NCI-H2227 (cell line): ENCODE measurements at regions not wholly inside any gene's neighbourhood (a gene's known extent, or its start where the extent isn't known, plus 50 kb on each side); places are given as distances from the start of the nearest gene placed in this dataset.
"Not testable (repeated sequence)": the region's sequence is repeated elsewhere in the genome, so short reads cannot be mapped to it uniquely, and the experiment has no call there.

Experiments
- DNase-seq: peaks from one replicate; lab custom pipeline; 2025; ENCODE audit not compliant: unreplicated experiment; lab: John Stamatoyannopoulos, UW

GRCh38 chr6:168863467-168863866 lies 390.2 kb downstream of the THBS2 start:
- no peak for DNase-seq

DNA sequence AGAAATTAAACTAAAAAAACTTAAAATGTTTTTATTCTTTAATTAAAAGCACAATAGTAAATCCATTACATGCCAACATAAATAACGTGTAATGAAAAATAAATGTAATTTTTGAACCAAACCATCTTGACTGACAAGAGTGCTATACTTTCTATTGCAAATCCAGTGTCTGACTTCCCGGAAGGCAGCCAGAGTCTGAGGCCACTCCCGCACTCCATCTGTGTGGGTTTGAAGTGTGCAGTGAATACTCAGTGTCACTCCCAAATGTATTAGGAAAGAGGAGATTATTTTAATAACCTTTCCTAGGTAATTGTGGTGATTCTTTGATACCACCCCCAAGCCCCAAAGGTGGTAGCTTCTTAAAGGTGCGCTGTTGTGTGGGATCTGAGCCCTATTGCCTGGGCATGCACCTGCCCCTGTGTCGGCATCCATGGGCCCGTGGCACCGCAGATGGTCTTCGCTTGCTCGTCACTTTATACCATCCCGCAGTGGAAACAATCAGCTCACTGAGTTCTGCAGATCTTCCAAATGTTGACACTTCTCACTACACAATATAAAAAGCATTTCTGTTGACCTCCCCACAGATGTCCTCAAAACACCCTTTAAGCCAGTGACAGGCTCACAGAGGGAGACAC lies 391.2 kb downstream of the THBS2 start:
- DNase-seq: no peak

DNA sequence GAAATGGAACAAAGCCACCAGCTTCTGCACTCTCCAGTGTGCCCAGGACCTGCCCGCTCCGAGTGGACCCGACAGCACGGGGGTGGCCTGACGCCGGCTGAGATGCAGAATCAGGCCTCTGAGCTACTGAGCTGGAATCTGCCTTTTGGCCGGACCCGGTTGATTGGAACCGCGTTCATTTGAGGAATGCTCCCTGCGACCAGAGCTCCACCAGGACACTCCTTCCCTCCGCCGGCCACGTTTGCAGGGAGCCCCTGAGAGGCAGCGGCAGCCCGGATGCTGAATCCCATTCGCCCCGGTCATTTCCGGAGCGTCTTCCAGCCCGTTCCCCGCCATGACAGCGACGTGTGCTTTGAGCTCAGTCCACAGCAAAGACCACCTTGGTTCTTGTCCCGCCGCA lies 392.7 kb downstream of the THBS2 start:
- no peak for DNase-seq

GRCh38 chr6:168860341-168860740 lies 393.3 kb downstream of the THBS2 start:
- no peak for DNase-seq

GRCh38 chr6:168858926-168859325 lies 394.7 kb downstream of the THBS2 start:
- DNase-seq: no peak

DNA sequence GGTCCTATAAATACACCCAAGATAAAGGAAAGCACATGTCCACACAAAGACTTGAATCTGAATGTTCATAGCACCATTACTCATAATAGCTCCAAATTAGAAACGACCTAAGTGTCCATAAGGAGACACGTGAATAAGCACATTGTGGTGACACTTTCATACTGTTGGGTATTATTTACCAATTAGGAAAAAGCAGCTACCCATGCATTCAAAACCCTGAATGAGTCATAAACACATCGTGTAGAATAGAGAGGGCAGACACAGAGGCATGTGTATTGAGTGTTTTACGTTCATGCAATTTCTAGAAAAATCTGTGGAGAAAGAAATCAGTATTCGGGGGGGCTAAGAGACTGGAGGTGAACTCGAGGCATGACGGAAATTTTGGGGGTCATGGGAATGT lies 396.7 kb downstream of the THBS2 start:
- no peak for DNase-seq

GRCh38 chr6:168852376-168852884 lies 401.2 kb downstream of the THBS2 start:
- no peak for DNase-seq

- no peak for DNase-seq
Observed at GRCh38 chr6:168851460-168852375, 401.9 kb downstream of the THBS2 start.

DNA sequence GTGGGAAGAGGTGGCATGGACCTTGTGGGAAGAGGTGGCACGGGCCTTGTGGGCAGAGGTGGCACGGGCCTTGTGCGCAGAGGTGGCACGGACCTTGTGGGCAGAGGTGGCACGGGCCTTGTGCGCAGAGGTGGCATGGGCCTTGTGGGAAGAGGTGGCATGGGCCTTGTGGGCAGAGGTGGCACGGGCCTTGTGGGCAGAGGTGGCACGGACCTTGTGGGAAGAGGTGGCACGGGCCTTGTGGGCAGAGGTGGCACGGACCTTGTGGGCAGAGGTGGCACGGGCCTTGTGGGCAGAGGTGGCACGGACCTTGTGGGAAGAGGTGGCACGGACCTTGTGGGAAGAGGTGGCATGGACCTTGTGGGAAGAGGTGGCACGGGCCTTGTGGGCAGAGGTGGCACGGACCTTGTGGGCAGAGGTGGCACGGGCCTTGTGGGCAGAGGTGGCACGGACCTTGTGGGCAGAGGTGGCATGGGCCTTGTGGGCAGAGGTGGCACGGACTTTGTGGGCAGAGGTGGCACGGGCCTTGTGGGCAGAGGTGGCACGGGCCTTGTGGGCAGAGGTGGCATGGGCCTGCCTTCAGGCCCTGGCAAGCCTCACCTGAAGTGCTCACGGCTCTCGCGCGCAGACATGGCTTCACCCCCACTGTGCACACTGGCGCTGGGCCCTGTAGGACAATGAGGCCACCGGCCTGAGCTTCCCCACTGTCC lies 403.5 kb downstream of the THBS2 start:
- not testable (repeated sequence) for DNase-seq

DNA sequence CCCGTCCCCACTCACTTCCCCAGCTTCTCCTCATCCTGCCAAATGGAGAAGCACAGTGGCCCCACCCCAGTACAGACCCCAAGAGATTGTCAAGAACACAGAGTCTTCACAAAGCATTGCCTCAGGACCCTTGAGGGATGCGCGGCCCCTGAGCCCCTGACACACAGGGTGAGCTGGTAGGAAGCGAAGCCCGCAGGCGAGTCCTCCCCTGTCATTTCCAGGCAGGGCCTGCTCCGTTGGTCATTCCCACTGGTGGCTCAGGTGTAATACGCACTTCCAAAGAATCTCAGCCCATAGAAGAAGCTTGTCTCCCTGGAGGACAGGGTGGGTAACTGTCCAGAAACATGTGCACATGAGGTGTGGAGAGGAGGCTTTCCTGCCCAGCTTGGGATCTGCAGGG lies 404.2 kb downstream of the THBS2 start:
- no peak for DNase-seq

DNA sequence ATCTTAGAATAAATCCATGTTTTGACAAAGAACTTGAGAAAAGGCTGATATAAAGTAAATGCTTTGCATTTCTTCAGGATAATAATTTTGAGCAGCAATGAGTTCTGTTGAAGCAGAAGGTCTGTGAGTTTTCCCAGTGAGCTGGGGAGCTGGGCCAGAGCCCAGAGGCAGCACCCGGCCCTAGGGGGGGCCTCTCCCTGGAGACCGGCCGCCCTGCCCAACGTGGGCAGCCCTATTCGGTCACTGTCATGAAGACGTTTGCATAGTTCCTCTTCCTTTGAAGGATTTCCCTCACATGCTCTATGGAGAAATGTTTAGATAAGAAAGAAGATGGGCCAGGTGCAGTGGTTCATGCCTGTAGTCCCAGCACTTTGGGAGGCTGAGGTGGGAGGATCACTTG lies 404.8 kb downstream of the THBS2 start:
- no peak for DNase-seq

DNA sequence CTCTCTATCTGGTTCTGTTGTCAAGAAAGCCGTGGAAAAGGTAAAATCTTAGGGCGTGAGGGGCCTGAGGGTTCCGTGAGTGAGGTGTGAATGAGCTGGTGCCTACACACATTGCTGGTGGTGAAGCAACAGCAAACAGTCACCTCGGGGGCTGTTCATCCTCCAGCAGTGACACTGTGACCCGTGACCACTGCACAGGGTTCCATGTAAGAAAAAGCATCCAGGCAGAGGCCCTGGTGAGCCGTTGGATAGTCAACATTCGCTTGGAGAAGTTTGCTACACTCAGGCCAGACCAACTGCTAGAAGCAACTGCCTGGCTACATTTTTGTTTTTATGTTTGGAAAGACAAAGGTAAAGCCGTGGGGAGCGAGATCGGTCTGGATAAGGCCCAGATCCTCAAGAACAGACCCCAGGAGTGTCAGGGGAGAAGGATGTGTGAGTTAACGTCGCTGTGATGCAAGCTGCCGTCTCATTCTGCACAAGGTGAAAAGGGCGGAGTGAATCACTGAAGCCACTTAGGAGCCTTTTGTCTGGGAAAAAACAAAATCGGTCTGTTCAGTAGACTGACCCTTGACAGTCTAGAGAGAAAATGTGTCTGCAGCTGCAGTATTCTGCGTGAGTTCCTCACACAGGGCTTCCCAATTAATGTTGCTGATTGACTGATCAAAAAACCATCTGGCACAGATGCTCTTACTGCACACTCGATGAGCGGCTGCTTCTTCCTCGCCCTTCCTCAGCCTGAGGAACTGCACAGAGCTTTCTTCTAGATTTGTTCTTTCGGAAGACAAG lies 404.0 kb downstream of the SMOC2 start:
- no peak for DNase-seq

DNA sequence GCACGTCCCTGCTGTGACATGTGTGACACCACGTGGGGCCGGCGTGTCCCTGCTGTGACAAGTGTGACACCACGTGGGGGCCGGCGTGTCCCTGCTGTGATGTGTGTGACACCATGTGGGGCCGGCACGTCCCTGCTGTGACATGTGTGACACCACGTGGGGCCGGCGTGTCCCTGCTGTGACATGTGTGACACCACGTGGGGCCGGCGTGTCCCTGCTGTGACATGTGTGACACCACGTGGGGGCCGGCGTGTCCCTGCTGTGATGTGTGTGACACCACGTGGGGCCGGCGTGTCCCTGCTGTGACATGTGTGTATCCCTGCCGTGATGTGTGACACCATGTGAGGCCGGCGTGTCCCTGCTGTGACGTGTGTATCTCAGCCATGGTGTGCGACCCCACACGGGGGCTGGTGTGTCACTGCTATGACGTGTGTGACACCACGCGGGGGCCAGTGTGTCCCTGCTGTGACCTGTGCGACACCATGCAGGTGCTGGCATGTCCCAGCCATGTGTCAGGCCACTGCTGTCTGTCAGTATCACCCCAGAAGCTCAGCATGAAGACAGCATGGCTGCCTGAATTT lies 401.7 kb downstream of the SMOC2 start:
- not testable (repeated sequence) for DNase-seq

- DNase-seq: no peak
Observed at GRCh38 chr6:168841609-168842278, 400.8 kb downstream of the SMOC2 start.

DNA sequence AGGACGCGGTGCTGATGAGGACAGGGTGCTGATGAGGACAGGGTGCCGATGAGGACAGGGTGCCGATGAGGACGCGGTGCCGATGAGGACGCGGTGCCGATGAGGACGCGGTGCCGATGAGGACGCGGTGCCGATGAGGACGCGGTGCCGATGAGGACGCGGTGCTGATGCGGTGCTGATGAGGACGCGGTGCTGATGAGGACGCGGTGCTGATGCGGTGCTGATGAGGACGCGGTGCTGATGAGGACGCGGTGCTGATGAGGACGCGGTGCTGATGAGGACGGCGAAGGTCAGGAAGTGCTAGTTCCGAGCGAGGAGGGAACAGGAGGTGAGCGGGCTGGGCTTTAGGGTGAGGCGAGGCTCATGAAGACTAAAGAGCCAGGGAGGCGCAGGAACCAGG lies 399.9 kb downstream of the SMOC2 start:
- not testable (repeated sequence) for DNase-seq

DNA sequence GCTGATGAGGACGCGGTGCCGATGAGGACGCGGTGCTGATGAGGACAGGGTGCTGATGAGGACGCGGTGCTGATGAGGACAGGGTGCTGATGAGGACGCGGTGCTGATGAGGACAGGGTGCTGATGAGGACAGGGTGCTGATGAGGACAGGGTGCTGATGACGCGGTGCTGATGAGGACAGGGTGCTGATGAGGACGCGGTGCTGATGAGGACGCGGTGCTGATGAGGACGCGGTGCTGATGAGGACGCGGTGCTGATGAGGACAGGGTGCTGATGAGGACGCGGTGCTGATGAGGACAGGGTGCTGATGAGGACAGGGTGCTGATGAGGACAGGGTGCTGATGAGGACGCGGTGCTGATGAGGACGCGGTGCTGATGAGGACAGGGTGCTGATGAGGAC lies 399.3 kb downstream of the SMOC2 start:
- not testable (repeated sequence) for DNase-seq

DNA sequence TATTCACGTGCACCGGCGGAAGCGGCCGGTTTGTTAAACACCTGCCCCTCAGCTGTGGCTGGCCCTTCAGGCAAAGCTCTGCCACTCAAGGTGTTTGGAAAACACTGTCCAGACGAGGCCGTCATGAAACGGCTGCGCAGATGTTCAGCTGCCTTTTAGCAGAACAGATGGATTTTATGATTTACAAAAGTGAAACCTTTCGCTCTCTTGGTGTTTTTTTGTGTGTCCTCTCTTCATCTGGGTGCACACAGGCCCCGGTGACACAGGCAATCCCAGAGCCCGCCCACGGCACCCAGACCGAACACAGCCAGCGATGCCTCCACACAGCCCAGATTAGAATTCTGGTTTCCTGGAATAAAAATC lies 397.0 kb downstream of the SMOC2 start:
- no peak for DNase-seq

GRCh38 chr6:168837254-168838036 lies 396.5 kb downstream of the SMOC2 start:
- DNase-seq: no peak

DNA sequence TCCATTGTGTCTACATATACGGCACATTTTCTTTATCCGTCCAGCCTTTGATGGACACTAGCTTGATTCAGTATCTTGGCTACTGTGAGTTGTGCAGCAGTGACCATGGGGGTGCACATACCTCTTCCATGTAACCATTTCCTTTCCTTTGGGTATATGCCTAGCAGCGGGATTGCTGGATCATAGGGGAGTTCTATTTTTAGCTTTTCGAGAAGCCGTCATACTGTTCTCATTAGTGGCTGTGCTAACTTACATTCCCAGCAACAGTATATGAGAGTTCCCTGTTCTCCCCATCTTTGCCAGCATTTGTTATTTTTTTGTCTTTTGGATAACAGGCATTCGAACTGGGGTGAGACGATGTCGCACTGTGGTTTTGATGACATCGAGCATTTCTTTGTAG lies 395.0 kb downstream of the SMOC2 start:
- no peak for DNase-seq
